ENCODE measurements at regions not wholly inside any gene's neighbourhood (a gene's known extent, or its start where the extent isn't known, plus 50 kb on each side); places are given as distances from the start of the nearest gene placed in this dataset.

DNA sequence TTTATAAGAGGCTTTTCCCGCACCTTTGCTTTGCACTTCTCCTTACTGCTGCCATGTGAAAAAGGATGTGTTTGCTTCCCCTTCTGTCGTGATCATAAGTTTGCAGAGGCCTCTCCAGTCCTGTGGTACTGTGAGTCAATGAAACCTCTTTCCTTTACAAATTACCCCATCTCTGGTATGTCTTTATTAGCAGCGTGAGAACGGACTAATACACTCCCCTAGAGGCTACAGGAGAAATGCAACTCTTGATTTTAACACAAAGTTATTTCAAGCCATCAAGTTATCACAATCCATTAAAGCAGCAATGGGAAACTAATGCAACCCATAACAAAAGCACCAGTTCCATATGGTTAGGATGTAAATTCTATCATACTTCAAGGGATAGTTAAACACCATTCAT is 1378.8 kb upstream of the DDX18 start:
- no peak for TF ChIP-seq CTCF (conservative IDR thresholded peaks at IDR 0.05; ENCODE audit: low read depth, low read length)
- TF ChIP-seq EZH2 (IDR thresholded peaks at IDR 0.05; ENCODE audit: borderline replicate concordance, low read depth, low read length, poor library complexity, severe bottlenecking): no peak
